ENCODE measurements at regions not wholly inside any gene's neighbourhood (a gene's known extent, or its start where the extent isn't known, plus 50 kb on each side); places are given as distances from the start of the nearest gene placed in this dataset.

- DNase-seq: peak; percentile 43
Observed at GRCh38 chr4:19987746-19988145, 264.0 kb upstream of the SLIT2 start.

GRCh38 chr4:19983072-19983471, 268.6 kb upstream of the SLIT2 start:
- DNase-seq: no peak

GRCh38 chr4:19982556-19982955, 269.1 kb upstream of the SLIT2 start:
- DNase-seq: peak; percentile 12

- peak; percentile 66 for DNase-seq
Observed at GRCh38 chr4:19971829-19972228, 279.9 kb upstream of the SLIT2 start.

- no peak for DNase-seq
Observed at GRCh38 chr4:19969492-19969891, 282.2 kb upstream of the SLIT2 start.

GRCh38 chr4:19961091-19961490, 290.6 kb upstream of the SLIT2 start:
- peak; percentile 27 for DNase-seq

GRCh38 chr4:19958848-19959247, 292.9 kb upstream of the SLIT2 start:
- no peak for DNase-seq

DNA sequence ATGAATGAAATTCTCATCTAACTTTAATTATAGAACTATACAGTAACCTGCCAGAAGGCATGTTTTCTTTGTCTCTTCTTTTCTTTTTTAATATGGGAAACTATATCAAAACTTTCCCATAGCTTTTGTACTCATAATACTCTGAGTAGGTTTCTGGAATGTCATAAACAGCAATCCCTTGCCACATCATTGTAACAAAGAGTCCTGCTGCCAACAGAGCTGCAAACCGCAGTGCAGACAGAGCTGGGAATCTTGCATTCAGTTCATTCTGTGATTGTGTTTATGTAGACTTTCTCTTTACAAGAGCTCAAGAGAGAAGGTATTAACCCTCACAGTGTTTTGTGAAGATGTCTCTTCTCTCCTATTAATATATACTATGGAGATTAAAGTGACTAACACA, 304.4 kb upstream of the SLIT2 start:
- DNase-seq: no peak

DNA sequence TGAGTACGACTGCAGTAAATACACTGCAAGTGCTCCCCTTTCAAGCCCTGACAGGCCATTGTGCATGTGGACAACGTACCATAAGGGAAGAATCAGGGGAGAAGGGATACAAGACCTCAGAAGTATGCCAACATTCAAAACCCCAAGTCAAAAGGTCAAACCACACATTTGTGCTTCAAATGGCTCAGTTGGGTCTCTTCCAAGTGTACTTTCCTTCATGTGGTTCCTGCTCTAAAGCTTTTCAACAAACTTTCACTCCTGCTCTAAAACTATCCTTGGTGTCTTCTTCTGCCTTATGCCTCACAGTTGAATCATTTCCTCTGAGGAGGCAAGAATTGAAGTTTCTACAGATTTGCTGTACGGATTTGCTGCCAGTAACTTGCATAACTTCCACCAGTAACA, 305.7 kb upstream of the SLIT2 start:
- DNase-seq: peak; percentile 32

- DNase-seq: no peak
Observed at GRCh38 chr4:19945501-19945900, 306.2 kb upstream of the SLIT2 start.

DNA sequence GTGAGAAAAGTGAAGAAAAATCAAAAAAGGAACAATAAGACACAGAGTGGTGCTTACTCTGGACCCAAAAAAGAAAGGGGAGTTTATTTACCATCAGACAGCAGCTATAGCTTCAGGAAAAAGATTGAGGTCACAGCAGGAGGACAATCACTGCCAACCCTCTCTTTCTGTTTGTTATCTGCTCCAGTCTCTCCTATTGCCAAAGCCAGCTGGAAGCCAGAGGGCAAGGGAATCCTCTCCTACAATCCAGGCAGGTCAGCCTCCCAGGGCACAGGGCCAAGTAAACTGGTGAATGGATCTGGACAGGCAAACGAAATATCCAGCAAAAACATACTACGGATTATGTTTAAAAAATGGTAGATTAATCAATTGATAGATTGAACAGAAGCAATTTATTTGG, 306.9 kb upstream of the SLIT2 start:
- no peak for DNase-seq

- no peak for DNase-seq
Observed at GRCh38 chr4:19944251-19944650, 307.5 kb upstream of the SLIT2 start.

- DNase-seq: no peak
Observed at GRCh38 chr4:19941434-19941833, 310.3 kb upstream of the SLIT2 start.

DNA sequence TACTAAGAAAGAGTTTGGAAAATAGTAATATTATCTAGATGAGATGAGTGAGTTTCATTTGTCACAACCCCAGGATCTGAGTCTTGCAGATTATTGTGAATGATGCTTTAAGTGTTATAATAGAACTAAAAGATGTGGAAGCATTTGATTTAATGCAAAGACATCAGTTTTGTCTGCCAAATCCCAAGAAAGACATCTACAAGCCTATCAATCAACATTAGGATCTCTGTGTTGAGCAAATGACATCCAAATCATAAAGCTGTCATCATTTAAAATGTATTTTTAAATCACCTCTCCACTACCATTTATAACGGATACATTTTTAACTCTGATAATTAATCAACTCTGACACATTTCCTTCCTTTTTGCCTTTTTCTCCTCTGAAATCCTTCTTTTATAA, 310.8 kb upstream of the SLIT2 start:
- no peak for DNase-seq

GRCh38 chr4:19936476-19936875, 315.2 kb upstream of the SLIT2 start:
- DNase-seq: peak; percentile 26

GRCh38 chr4:19930742-19931141, 321.0 kb upstream of the SLIT2 start:
- DNase-seq: no peak

- DNase-seq: no peak
Observed at GRCh38 chr4:19927381-19927780, 324.3 kb upstream of the SLIT2 start.

- DNase-seq: no peak
Observed at GRCh38 chr4:19925516-19925915, 326.2 kb upstream of the SLIT2 start.

DNA sequence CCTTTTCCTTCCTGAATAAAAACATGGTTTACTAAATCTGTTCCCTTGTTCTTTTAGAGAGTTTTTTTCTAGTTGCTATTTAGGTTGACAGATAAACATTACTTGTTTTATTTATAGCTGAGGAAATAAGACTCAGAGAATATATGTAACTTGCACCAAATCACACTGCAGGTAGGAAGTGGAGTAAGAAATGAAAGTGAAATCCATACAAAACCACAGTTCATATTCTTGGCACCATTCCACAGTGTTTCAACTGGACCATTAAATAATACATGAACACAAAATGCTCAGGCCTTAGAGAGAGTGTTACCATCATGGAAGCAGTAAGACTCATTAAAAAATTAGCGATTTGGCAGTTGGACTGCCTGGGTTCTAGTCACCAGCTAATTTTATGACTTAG, 326.9 kb upstream of the SLIT2 start:
- no peak for DNase-seq

DNA sequence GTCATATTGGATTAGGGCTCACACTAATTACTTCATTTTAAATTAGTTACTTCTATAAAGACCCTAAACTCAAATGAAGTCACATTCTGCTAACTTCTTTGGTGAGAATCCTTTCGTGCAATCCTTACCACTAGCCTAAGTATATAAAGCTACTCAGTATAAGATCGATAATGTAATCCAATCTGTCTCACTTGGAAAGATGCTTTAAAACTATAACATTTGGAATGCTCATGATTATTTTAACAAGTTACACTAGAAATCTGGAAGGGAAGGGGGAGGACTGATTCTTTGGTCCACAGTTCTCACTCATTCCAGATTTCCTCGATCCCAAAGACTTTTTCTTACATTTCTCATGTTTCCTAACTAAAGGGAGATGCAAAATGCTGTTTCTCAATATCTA, 336.4 kb upstream of the SLIT2 start:
- no peak for DNase-seq

DNA sequence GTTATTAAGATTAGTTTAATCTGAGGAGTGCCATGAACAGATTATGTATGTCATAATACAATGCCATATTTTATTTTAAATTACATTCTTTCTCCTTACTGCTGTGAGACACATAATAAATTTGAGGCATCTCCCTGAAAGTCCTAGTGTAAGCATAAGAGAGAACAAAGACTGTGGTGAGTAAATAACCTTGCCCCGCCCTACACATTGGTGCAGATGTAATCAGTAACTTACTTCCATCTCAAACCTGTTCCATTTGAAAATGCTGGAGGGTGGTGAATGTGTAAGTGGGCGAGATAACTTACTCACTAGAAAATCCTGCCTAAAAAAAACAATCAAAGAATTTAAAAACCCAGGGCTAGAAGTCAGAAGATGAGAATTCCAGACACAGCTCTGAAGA, 338.1 kb upstream of the SLIT2 start:
- DNase-seq: peak; percentile 5

- DNase-seq: no peak
Observed at GRCh38 chr4:19910861-19911525, 340.7 kb upstream of the SLIT2 start.

- no peak for DNase-seq
Observed at GRCh38 chr4:19905024-19905423, 346.7 kb upstream of the SLIT2 start.

DNA sequence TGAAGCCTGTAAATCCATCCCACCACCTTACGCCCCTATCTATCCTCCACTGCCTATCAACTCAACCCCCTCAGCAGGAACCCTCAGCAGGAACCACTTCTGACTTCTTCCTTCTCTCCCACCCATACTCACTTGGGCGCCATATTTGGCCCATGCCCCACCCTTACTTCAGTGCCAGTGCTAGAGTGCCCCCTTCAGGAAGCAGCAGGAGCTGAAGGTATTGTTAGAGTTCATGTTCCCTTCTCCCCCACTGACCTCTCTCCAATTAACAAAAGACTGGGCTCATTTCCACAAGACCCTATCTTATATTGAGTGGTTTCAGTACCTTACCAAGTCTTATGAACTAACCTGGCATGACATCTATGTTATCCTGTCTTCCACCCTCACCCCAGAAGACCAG, 363.1 kb upstream of the SLIT2 start:
- no peak for DNase-seq

DNA sequence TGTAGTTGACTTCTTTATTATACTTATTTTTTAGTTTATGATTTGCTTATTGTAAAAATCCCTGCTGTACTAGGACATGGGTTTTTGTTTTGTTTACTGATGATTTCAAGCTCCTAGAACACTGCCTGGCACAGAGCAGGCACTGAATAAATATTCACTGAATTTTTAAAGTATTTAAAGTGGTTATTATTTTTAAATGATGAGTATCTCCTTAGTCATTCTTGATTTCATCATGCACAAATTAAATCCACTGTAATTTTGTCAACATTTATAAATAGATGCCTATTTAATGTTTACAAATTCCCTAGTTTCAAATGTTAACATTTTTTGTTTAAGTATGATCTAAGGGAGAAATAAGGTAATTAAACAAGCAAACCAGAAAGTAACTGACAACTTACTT, 367.9 kb upstream of the SLIT2 start:
- DNase-seq: no peak

- no peak for DNase-seq
Observed at GRCh38 chr4:19880206-19880605, 371.5 kb upstream of the SLIT2 start.
